B cell (primary cell): ENCODE measurements at regions not wholly inside any gene's neighbourhood (a gene's known extent, or its start where the extent isn't known, plus 50 kb on each side); places are given as distances from the start of the nearest gene placed in this dataset.

Experiments used
- ATAC-seq: fragments of 200-7000 bp; cut with Tn5 transposase; one replicate; pipeline ENCODE4 v1.10.0; 2021; ENCODE audit warnings: low read depth, mild to moderate bottlenecking, moderate number of reproducible peaks, moderate library complexity
- CTCF ChIA-PET: fragments of 350-600 bp; sonication (Branson Sonifier 250); formaldehyde crosslinking; loops from one replicate; lab custom pipeline; 2021; ENCODE audit warnings: antibody characterized with exemption, inconsistent platforms; lab: Charles Lee
- POLR2A ChIA-PET: fragments of 350-600 bp; sonication (Branson Sonifier 250); formaldehyde crosslinking; loops from one replicate; lab custom pipeline; 2021; ENCODE audit warnings: antibody characterized with exemption; lab: Charles Lee
- DNase-seq: peaks from one replicate; pipeline ENCODE4 v3.0.0; 2013
- H2AFZ ChIP-seq: 2 replicates; pipeline ENCODE4 v1.6.1; 2012; ENCODE audit warnings: mild to moderate bottlenecking, low read depth, low read length; ENCODE audit not compliant: insufficient read depth, poor library complexity, severe bottlenecking
- H3K27ac ChIP-seq, 2 donors: 1 replicate in 1 of 2; 2 replicates in 1 of 2; pipeline ENCODE4 v1.5.1; 2012 to 2013; ENCODE audit warnings: low read length in 2 of 2, mild to moderate bottlenecking in 2 of 2, moderate library complexity in 1 of 2
- H3K27me3 ChIP-seq, 4 experiments: fragments of 200-600 bp in 1 of 4; sonication (generic) in 1 of 4; replicated peaks in 1 of 4; 1 replicate in 2 of 4; 2 replicates in 2 of 4; pipeline versions ENCODE4 v1.6.1 to v1.7.0; 2013 to 2016; ENCODE audit warnings: low read length in 3 of 4, mild to moderate bottlenecking in 2 of 4, mixed read lengths in 1 of 4, moderate library complexity in 1 of 4; ENCODE audit not compliant: insufficient read depth in 4 of 4, control insufficient read depth in 3 of 4; ENCODE audit errors: control extremely low read depth in 1 of 4
- H3K36me3 ChIP-seq, 2 experiments: replicated peaks in 1 of 2; 1 replicate in 1 of 2; 2 replicates in 1 of 2; pipeline versions ENCODE4 v1.6.1 to v1.7.1; 2013; ENCODE audit warnings: low read length in 1 of 2; ENCODE audit not compliant: insufficient read depth in 2 of 2, control insufficient read depth in 1 of 2; ENCODE audit errors: control extremely low read depth in 1 of 2, extremely low read depth in 1 of 2
- H3K4me1 ChIP-seq, 2 donors: fragments of 200-600 bp in 1 of 2; sonication (generic) in 1 of 2; 1 replicate in 1 of 2; 2 replicates in 1 of 2; pipeline versions ENCODE4 v1.5.1 to v1.6.1; 2013 to 2017; ENCODE audit warnings: low read length in 2 of 2; ENCODE audit not compliant: control insufficient read depth in 2 of 2, insufficient read depth in 2 of 2
- H3K4me2 ChIP-seq: replicated peaks from 2 replicates; pipeline ENCODE3; 2012; ENCODE audit warnings: mild to moderate bottlenecking, low read depth, low read length; ENCODE audit not compliant: poor library complexity, severe bottlenecking
- H3K4me3 ChIP-seq, 5 experiments: fragments of 200-600 bp in 1 of 5; sonication (generic) in 1 of 5; 1 replicate in 3 of 5; 2 replicates in 2 of 5; pipeline versions ENCODE4 v1.5.1 to v1.7.0; 2011 to 2016; ENCODE audit warnings: low read length in 4 of 5, mild to moderate bottlenecking in 4 of 5, low read depth in 2 of 5, control low read depth in 1 of 5, moderate library complexity in 1 of 5; ENCODE audit not compliant: insufficient read depth in 1 of 5; ENCODE audit errors: control extremely low read depth in 1 of 5, extremely low read depth in 1 of 5
- H3K79me2 ChIP-seq: fragments of 200-600 bp; sonication (generic); one replicate; pipeline ENCODE4 v1.6.0; 2016; ENCODE audit warnings: low read length; ENCODE audit not compliant: control insufficient read depth, insufficient read depth
- H3K9ac ChIP-seq: fragments of 200-600 bp; sonication (generic); 2 replicates; pipeline ENCODE4 v1.6.1; 2017; ENCODE audit warnings: mild to moderate bottlenecking, low read length, moderate library complexity
- H3K9me3 ChIP-seq, 3 donors: one replicate each; pipeline versions ENCODE4 v1.6.1 to v1.7.1; 2013; ENCODE audit warnings: low read length in 2 of 3; ENCODE audit not compliant: control insufficient read depth in 2 of 3, insufficient read depth in 1 of 3; ENCODE audit errors: control extremely low read depth in 1 of 3
- H4K20me1 ChIP-seq: 2 replicates; pipeline ENCODE4 v1.6.0; 2012; ENCODE audit warnings: mild to moderate bottlenecking, low read length; ENCODE audit not compliant: insufficient read depth, control insufficient read depth, poor library complexity, severe bottlenecking
- H3K27ac Mint-ChIP-seq: one replicate; pipeline ENCODE4 v1.8.0; 2021; ENCODE audit warnings: mixed read lengths
- H3K27me3 Mint-ChIP-seq: one replicate; pipeline ENCODE4 v1.8.0; 2021; ENCODE audit warnings: mixed read lengths
- H3K4me1 Mint-ChIP-seq: one replicate; pipeline ENCODE4 v1.8.0; 2021; ENCODE audit warnings: mixed read lengths
- H3K4me3 Mint-ChIP-seq: one replicate; pipeline ENCODE4 v1.8.0; 2021; ENCODE audit warnings: mixed read lengths
- H3K9me3 Mint-ChIP-seq: one replicate; pipeline ENCODE4 v1.8.0; 2022; ENCODE audit warnings: mixed read lengths; ENCODE audit not compliant: insufficient read depth
- CTCF ChIP-seq: fragments of 200-600 bp; IDR thresholded peaks from one replicate; pipeline ENCODE4 v1.8.0; 2022; ENCODE audit warnings: antibody characterized with exemption, mild to moderate bottlenecking
- EZH2 ChIP-seq: IDR thresholded peaks from 2 replicates; pipeline ENCODE4 v1.6.1; 2012; ENCODE audit warnings: borderline replicate concordance, low read depth, mild to moderate bottlenecking, moderate library complexity, low read length; ENCODE audit not compliant: insufficient read depth, poor library complexity, severe bottlenecking
- WGBS: methylation state at CpG from one replicate; pipeline ENCODE4 v1.1.5; 2013; ENCODE audit warnings: missing lambda C conversion rate; ENCODE audit not compliant: insufficient coverage; 5-methylcytosine and 5-hydroxymethylcytosine counted together
- intact Hi-C: fragments of 100-400 bp; cut with micrococcal nuclease; formaldehyde crosslinking; loops from one replicate; pipeline ENCODE4 v1.10.0; 2022

DNA sequence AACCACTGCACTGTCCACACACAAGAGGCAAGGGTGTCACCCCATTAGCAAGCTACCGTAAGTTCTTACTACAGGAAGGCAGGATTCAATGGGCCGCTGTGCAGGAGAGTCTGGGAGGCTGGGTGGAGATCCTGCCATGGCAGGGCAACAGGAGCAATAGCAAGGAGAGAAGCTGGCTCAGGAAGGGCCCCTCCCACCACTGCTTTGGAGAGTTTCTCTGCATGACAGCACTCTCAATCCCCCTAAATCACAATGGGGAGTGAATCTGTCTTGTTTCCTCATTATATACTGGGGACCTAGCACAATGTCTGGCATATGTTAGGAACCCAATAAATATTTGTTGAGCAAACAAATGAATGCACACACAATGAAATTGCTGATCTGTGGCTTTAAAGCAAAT is 83.2 kb upstream of the SFMBT2 start:
- peaks cover 36 to 46% of the 10 kb centered on the region in 2 donors for H3K4me1 ChIP-seq
- no peaks in the 10 kb centered on the region for H3K79me2 ChIP-seq
- TF ChIP-seq EZH2 (no peak), CTCF (no peak)
- H3K4me3 ChIP-seq: no peak overlapping the region
- Mint-ChIP-seq H3K4me3 (no peak overlapping the region), H3K27ac (no peak overlapping the region), H3K27me3 (no peaks in the 10 kb centered on the region), H3K9me3 (no peaks in the 10 kb centered on the region), H3K4me1 (peaks cover 46% of the 10 kb centered on the region)
- POLR2A ChIA-PET: no interaction called here
- no peaks in the 10 kb centered on the region for H4K20me1 ChIP-seq
- intact Hi-C loops: no loop called here
- no peak overlapping the region for H3K4me2 ChIP-seq
- WGBS: no CpG with 5 or more reads among the region's 2 CpGs
- no peaks in the 10 kb centered on the region for H3K36me3 ChIP-seq
- no peak for ATAC-seq
- DNase-seq: no peak
- no peak overlapping the region for H3K9ac ChIP-seq
- H2AFZ ChIP-seq: no peak overlapping the region
- H3K27me3 ChIP-seq: no peaks in the 10 kb centered on the region
- H3K27ac ChIP-seq: no peak overlapping the region
- CTCF ChIA-PET: interaction anchor here (1.1 kb wide), 1 partner anchor 9 kb away, joined by 3 read pairs; no protein-coding TSS in a partner anchor
- H3K9me3 ChIP-seq: peaks cover 0 to 3% (median 0%) of the 10 kb centered on the region in 3 donors

- no peak for ATAC-seq
- no peaks in the 10 kb centered on the region for H3K36me3 ChIP-seq
- H3K9ac ChIP-seq: no peak overlapping the region
- H3K27ac ChIP-seq: no peak overlapping the region
- no peaks in the 10 kb centered on the region for H3K79me2 ChIP-seq
- Mint-ChIP-seq H3K4me1 (peaks cover 46% of the 10 kb centered on the region), H3K27me3 (no peaks in the 10 kb centered on the region), H3K4me3 (peak overlapping the region; percentile 32), H3K9me3 (no peaks in the 10 kb centered on the region), H3K27ac (no peak overlapping the region)
- 62% methylated on average over 3 of the region's 4 CpGs for WGBS
- H3K9me3 ChIP-seq: peaks cover 0 to 3% (median 0%) of the 10 kb centered on the region in 3 donors
- peak overlapping the region; percentile 29 for H2AFZ ChIP-seq
- ChIA-PET CTCF (interaction anchor here (0.8 to 2.0 kb wide), 5 partner anchors 8 to 82 kb away, joined by 3 to 6 read pairs (median 3); partner anchors contain the start of gene SFMBT2), POLR2A (no interaction called here)
- peak overlapping the region; percentile 55 for H3K4me2 ChIP-seq
- DNase-seq: no peak
- H3K27me3 ChIP-seq: no peaks in the 10 kb centered on the region
- TF ChIP-seq EZH2 (no peak), CTCF (no peak)
- intact Hi-C loops: no loop called here
- peaks cover 36 to 46% of the 10 kb centered on the region in 2 donors for H3K4me1 ChIP-seq
- H4K20me1 ChIP-seq: no peaks in the 10 kb centered on the region
- H3K4me3 ChIP-seq: no peak overlapping the region
Measured at GRCh38 chr10:7492660-7493046, 81.8 kb upstream of the SFMBT2 start.
